LNCAP (cell line): ENCODE measurements at regions not wholly inside any gene's neighbourhood (a gene's known extent, or its start where the extent isn't known, plus 50 kb on each side); places are given as distances from the start of the nearest gene placed in this dataset.

Experiments
- TF ChIP-seq, protein P1 (sequence below): fragments of 450-650 bp; IDR thresholded peaks from 2 replicates; pipeline ENCODE4 v1.5.1; 2017; ENCODE audit warnings: mild to moderate bottlenecking

DNA sequence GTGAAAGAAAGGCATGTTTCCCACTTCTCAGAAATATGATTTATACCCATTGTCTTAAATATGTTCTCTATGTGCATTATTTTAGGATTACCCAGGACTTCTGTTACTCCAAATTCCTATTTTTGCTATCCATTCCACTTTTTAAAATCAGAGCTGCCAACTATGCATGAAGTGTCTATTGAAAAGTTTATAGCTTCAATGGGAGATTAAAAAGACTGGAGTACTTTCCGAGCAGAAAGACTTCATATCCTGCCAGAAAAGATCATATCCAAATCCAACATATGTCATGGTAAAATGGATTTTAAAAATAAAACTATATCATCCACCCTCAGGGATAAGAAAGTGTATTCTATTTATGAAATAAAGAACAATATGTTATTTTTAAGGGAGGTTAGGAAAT lies 212.7 kb downstream of the COL12A1 start:
- TF ChIP-seq, protein P1, sequence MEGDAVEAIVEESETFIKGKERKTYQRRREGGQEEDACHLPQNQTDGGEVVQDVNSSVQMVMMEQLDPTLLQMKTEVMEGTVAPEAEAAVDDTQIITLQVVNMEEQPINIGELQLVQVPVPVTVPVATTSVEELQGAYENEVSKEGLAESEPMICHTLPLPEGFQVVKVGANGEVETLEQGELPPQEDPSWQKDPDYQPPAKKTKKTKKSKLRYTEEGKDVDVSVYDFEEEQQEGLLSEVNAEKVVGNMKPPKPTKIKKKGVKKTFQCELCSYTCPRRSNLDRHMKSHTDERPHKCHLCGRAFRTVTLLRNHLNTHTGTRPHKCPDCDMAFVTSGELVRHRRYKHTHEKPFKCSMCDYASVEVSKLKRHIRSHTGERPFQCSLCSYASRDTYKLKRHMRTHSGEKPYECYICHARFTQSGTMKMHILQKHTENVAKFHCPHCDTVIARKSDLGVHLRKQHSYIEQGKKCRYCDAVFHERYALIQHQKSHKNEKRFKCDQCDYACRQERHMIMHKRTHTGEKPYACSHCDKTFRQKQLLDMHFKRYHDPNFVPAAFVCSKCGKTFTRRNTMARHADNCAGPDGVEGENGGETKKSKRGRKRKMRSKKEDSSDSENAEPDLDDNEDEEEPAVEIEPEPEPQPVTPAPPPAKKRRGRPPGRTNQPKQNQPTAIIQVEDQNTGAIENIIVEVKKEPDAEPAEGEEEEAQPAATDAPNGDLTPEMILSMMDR, result no peak

GRCh38 chr6:74991573-74992332 lies 214.1 kb downstream of the COL12A1 start:
- TF ChIP-seq, protein P1, result no peak

GRCh38 chr6:74979065-74979766 lies 226.6 kb downstream of the COL12A1 start:
- TF ChIP-seq, protein P1, result no peak

DNA sequence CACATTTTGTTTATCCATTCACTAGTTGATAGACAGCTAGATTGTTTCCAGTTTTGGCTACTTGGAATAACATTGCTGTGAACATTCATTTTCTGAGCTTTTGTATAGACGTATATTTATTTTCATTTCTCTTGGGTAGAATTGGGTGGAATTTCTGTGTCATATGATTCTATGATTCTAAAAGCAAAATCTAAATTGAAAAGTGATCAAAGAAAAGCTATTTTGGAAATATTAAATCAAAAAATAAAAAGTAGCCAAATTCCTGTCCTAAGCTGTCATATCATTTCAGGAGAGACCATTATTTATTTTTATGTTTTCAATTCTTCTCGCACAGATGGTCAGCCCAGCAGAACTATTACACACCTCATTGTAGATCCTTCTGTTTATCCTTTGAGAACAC lies 229.2 kb downstream of the COL12A1 start:
- TF ChIP-seq, protein P1, result no peak

DNA sequence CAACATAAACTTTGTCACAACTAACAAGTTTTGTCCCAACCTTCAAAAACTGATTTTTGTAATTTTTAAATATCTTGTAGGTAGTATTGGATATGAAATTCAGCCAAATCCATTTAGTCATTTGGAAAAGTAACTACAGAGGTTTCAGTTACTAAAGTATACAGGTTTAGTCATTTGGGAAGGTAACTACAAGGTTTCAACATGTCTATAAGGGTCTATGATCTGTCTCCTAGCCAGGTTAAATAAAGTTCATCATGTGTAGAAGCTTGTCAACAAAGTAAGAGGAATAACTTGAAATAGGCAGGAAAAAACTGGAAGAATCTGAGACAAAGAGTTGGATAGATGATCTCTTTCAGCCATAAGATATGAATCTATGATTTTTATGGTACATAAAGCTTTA lies 229.8 kb downstream of the COL12A1 start:
- TF ChIP-seq, protein P1, result no peak

DNA sequence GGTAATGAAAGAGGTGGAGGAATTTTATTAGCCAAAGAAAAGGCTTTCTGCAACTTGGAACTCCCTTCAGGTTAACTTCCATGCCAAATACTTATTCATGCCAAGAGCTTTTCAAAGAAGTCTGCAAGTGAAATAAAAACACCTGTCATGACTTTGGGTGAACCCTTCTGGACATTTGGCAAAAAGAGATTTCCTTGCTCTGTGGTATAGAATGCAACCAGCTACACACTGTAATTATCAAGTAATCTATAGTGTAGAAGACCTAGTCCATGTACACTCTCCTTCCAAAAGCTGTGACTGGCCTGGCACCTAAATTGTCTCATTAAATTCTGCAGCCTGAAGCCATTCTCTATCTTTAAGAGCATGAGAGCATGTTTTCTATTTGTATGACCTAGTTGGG lies 232.3 kb downstream of the COL12A1 start:
- TF ChIP-seq, protein P1, result no peak

DNA sequence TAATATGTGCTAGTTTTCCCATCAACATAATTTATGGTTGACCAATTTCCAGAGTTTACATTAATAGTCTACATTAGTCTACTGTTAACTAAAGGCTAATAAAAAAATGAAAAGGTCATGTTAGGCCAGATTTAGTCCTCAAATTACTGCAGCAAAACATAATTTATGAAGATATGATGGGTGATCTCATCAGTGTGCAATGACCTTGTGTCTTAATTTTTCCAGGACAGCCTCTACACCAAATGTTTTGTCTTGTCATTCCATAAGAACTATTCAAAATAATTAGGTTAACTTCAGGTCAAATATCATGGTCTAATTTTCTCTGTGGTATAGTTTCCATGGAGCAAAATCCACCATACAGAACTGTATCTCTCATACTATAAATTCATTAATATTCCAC lies 234.2 kb downstream of the COL12A1 start:
- TF ChIP-seq, protein P1, result no peak
